AG20443 (cell line): ENCODE measurements at regions not wholly inside any gene's neighbourhood (a gene's known extent, or its start where the extent isn't known, plus 50 kb on each side); places are given as distances from the start of the nearest gene placed in this dataset.

Experiments
- DNase-seq: peaks from one replicate; pipeline ENCODE4 v3.0.0; 2012; ENCODE audit warnings: low spot score, mixed read lengths

- no peak for DNase-seq
Measured at GRCh38 chr18:34643989-34644388, 66.1 kb upstream of the DTNA start.

GRCh38 chr18:34647251-34647650 is 62.8 kb upstream of the DTNA start:
- DNase-seq: no peak

- no peak for DNase-seq
Measured at GRCh38 chr18:34648269-34648985, 61.7 kb upstream of the DTNA start.

GRCh38 chr18:34649080-34649479 is 61.0 kb upstream of the DTNA start:
- no peak for DNase-seq

- peak; percentile 47 for DNase-seq
Measured at GRCh38 chr18:34650121-34650545, 60.0 kb upstream of the DTNA start.

GRCh38 chr18:34651586-34652369 is 58.3 kb upstream of the DTNA start:
- DNase-seq: no peak

- DNase-seq: no peak
Measured at GRCh38 chr18:34655131-34655530, 55.0 kb upstream of the DTNA start.

GRCh38 chr18:34657860-34658500 is 52.1 kb upstream of the DTNA start:
- no peak for DNase-seq

- peak; percentile 94 for DNase-seq
Measured at GRCh38 chr18:34659579-34660517, 50.2 kb upstream of the DTNA start.
